Esophagus squamous epithelium (tissue), 4 donors: ENCODE measurements at regions not wholly inside any gene's neighbourhood (a gene's known extent, or its start where the extent isn't known, plus 50 kb on each side); places are given as distances from the start of the nearest gene placed in this dataset.

Experiments used
- POLR2A ChIP-seq, 4 donors: fragments of 450-650 bp; IDR thresholded peaks; one replicate each; pipeline ENCODE4 v1.6.1; 2017; ENCODE audit warnings: antibody characterized with exemption in 4 of 4, mild to moderate bottlenecking in 4 of 4, moderate library complexity in 3 of 4
- TF ChIP-seq, protein P1 (sequence below), 6 experiments: fragments of 450-650 bp in 4 of 6; fragments of 200-600 bp in 2 of 6; sonication (generic) in 2 of 6; IDR thresholded peaks; one replicate each; pipeline ENCODE4 v1.5.1; 2016 to 2019; ENCODE audit warnings: antibody characterized with exemption in 6 of 6, mild to moderate bottlenecking in 4 of 6, moderate library complexity in 4 of 6

DNA sequence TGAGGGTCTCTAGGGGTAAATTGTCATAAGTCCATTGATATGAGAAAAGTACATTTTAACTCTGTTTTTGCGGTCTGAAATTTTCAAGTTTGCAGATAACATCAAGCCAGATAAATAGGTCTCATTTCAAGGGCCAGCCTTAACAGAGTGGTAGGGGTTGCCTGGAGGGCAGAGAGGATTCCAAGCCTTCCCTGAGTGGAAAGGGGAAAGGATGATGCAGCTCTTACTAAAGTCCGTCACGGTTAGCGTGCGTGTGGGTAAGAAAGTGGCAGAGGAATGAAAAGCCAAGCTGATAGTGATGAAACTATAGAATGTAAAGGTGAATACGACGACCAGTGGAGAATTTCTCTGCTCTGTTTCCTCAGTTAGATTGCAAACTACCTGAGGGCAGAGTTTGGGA lies 71.6 kb downstream of the ADRA2A start:
- TF ChIP-seq, protein P1, sequence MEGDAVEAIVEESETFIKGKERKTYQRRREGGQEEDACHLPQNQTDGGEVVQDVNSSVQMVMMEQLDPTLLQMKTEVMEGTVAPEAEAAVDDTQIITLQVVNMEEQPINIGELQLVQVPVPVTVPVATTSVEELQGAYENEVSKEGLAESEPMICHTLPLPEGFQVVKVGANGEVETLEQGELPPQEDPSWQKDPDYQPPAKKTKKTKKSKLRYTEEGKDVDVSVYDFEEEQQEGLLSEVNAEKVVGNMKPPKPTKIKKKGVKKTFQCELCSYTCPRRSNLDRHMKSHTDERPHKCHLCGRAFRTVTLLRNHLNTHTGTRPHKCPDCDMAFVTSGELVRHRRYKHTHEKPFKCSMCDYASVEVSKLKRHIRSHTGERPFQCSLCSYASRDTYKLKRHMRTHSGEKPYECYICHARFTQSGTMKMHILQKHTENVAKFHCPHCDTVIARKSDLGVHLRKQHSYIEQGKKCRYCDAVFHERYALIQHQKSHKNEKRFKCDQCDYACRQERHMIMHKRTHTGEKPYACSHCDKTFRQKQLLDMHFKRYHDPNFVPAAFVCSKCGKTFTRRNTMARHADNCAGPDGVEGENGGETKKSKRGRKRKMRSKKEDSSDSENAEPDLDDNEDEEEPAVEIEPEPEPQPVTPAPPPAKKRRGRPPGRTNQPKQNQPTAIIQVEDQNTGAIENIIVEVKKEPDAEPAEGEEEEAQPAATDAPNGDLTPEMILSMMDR (IDR thresholded peaks at IDR 0.05): no peak
- no peak for TF ChIP-seq POLR2A (IDR thresholded peaks at IDR 0.05)
